ENCODE measurements at regions not wholly inside any gene's neighbourhood (a gene's known extent, or its start where the extent isn't known, plus 50 kb on each side); places are given as distances from the start of the nearest gene placed in this dataset.
"Not testable (repeated sequence)": the region's sequence is repeated elsewhere in the genome, so short reads cannot be mapped to it uniquely, and the experiment has no call there.

GRCh38 chr1:10867914-10868598, 71.6 kb upstream of the CASZ1 start:
- DNase-seq, result peak in 1 of 2 donors; percentile 24

GRCh38 chr1:10868599-10868965, 72.1 kb upstream of the CASZ1 start:
- DNase-seq, result no peak

- DNase-seq, result no peak
These were observed 73.5 kb upstream of the CASZ1 start for GRCh38 chr1:10869933-10870332.

- DNase-seq, result no peak
These were observed 74.1 kb upstream of the CASZ1 start for GRCh38 chr1:10870493-10871096.

GRCh38 chr1:10873189-10873588, 76.7 kb upstream of the CASZ1 start:
- no peak for DNase-seq

GRCh38 chr1:10874351-10874750, 77.9 kb upstream of the CASZ1 start:
- DNase-seq, result no peak

- DNase-seq, result no peak
These were observed 81.4 kb upstream of the CASZ1 start for GRCh38 chr1:10877894-10878293.

- DNase-seq, result no peak
These were observed 82.0 kb upstream of the CASZ1 start for GRCh38 chr1:10878469-10878868.

- DNase-seq, result no peak
These were observed 83.6 kb upstream of the CASZ1 start for GRCh38 chr1:10880063-10880462.

- no peak for DNase-seq
These were observed 84.6 kb upstream of the CASZ1 start for GRCh38 chr1:10881046-10881445.

- no peak for DNase-seq
These were observed 85.6 kb upstream of the CASZ1 start for GRCh38 chr1:10882069-10882468.

- not testable (repeated sequence) for DNase-seq
These were observed 90.6 kb upstream of the CASZ1 start for GRCh38 chr1:10887032-10887431.

- DNase-seq, result no peak
These were observed 91.8 kb upstream of the CASZ1 start for GRCh38 chr1:10888291-10888690.

GRCh38 chr1:10888791-10889649, 92.6 kb upstream of the CASZ1 start:
- DNase-seq, result no peak

- DNase-seq, result no peak
These were observed 93.4 kb upstream of the CASZ1 start for GRCh38 chr1:10889650-10890353.

- no peak for DNase-seq
These were observed 94.1 kb upstream of the CASZ1 start for GRCh38 chr1:10890491-10891071.

- no peak for DNase-seq
These were observed 94.6 kb upstream of the CASZ1 start for GRCh38 chr1:10891091-10891490.

GRCh38 chr1:10892138-10893065, 96.0 kb upstream of the CASZ1 start:
- DNase-seq, result no peak

- no peak for DNase-seq
These were observed 99.2 kb upstream of the CASZ1 start for GRCh38 chr1:10895621-10896020.

GRCh38 chr1:10896673-10897072, 100.2 kb upstream of the CASZ1 start:
- DNase-seq, result no peak

- no peak for DNase-seq
These were observed 101.0 kb upstream of the CASZ1 start for GRCh38 chr1:10897321-10897980.
